ENCODE measurements at regions not wholly inside any gene's neighbourhood (a gene's known extent, or its start where the extent isn't known, plus 50 kb on each side); places are given as distances from the start of the nearest gene placed in this dataset.

DNA sequence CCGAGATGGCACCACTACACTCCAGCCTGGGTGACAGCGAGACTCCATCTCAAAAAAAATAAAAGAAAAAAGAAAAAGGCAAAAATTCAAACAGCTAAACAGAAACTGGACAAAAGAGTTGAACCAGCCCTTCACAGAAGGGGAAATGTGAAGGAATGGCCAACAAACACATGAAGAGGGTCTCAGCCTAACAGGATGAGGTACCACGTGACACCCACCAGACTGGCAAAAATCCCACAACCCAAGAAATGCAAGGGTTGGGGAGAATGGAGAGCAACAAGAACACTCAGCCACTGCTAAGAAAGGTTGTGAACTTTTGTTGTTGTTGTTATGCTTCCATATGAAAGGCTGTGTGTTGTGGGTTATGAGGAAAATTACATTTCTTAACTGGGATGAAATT lies 357.7 kb downstream of the PREX1 start:
- TF ChIP-seq, protein P1, sequence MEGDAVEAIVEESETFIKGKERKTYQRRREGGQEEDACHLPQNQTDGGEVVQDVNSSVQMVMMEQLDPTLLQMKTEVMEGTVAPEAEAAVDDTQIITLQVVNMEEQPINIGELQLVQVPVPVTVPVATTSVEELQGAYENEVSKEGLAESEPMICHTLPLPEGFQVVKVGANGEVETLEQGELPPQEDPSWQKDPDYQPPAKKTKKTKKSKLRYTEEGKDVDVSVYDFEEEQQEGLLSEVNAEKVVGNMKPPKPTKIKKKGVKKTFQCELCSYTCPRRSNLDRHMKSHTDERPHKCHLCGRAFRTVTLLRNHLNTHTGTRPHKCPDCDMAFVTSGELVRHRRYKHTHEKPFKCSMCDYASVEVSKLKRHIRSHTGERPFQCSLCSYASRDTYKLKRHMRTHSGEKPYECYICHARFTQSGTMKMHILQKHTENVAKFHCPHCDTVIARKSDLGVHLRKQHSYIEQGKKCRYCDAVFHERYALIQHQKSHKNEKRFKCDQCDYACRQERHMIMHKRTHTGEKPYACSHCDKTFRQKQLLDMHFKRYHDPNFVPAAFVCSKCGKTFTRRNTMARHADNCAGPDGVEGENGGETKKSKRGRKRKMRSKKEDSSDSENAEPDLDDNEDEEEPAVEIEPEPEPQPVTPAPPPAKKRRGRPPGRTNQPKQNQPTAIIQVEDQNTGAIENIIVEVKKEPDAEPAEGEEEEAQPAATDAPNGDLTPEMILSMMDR (IDR thresholded peaks at IDR 0.05), result no peak
- no peak for TF ChIP-seq POLR2A (IDR thresholded peaks at IDR 0.05)
- WGBS, 2 donors, result 57 to 64% methylated on average over 2 to 3 of the region's 3 CpGs
- no peaks in the 10 kb centered on the region for H3K9me3 ChIP-seq
- no peak overlapping the region for H3K4me3 ChIP-seq
- no peaks in the 10 kb centered on the region for H3K4me1 ChIP-seq
- DNase-seq, result no peak
- no peaks in the 10 kb centered on the region for H3K27me3 ChIP-seq
- intact Hi-C loops (cut with DNase I), result no loop called here
- H3K27ac ChIP-seq, result no peak overlapping the region
- ATAC-seq, result no peak
- no peaks in the 10 kb centered on the region for H3K36me3 ChIP-seq (replicated peaks in 1 of 2; ENCODE audit: insufficient read depth in 1 of 2, low read depth in 2 of 2)

DNA sequence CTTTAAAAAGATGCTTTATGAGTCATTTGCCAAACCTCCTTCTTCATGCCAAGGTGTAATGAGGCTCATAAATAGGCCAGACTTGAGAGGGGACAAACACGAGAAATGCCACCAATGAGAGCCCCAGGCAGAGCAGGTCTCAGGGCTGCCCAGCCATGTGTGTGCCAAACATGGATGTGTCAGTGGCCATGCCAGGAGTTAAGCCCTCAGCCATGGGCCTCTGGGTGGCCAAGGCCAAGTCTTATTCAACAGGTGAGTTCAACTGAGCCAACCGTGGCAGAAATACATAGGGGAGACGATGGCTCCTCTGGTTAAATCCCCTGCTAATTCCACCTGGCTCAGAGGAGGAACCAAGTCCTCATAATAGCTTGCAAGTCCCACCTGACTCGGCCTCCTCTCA lies 358.8 kb downstream of the PREX1 start:
- WGBS, 2 donors, result 81 to 85% methylated on average over 4 of the region's 4 CpGs
- Histone ChIP-seq H3K27me3 (no peaks in the 10 kb centered on the region), H3K9me3 (no peaks in the 10 kb centered on the region), H3K4me3 (no peak overlapping the region), H3K4me1 (no peaks in the 10 kb centered on the region), H3K36me3 (replicated peaks in 1 of 2; ENCODE audit: insufficient read depth in 1 of 2, low read depth in 2 of 2) (no peaks in the 10 kb centered on the region), H3K27ac (no peak overlapping the region)
- DNase-seq (no peak), ATAC-seq (no peak)
- intact Hi-C loops (cut with DNase I), result no loop called here
- TF ChIP-seq, protein P1 (IDR thresholded peaks at IDR 0.05), result no peak
- TF ChIP-seq POLR2A (IDR thresholded peaks at IDR 0.05), result no peak

DNA sequence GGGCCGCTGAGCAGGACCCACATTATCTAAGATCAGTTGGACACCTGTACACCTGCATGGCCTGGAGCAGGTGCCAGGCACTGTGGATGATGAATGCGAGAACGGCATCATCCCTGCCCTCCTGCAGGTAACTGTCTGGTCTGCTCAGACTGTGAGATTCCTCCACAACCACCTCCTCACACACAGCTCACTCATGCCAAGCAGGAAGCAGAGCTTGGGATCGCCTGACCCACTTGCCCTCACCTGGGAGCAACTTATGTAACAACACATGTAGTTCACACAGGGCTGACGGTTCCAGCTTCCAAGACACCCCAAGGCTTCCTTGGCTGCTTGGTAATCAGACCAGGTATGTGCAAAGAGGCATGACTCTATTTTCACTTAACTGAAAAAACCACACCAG lies 359.2 kb downstream of the PREX1 start:
- Histone ChIP-seq H3K9me3 (no peaks in the 10 kb centered on the region), H3K4me1 (no peaks in the 10 kb centered on the region), H3K36me3 (replicated peaks in 1 of 2; ENCODE audit: insufficient read depth in 1 of 2, low read depth in 2 of 2) (no peaks in the 10 kb centered on the region), H3K27ac (no peak overlapping the region), H3K27me3 (no peaks in the 10 kb centered on the region), H3K4me3 (no peak overlapping the region)
- TF ChIP-seq, protein P1 (IDR thresholded peaks at IDR 0.05), result no peak
- TF ChIP-seq POLR2A (IDR thresholded peaks at IDR 0.05), result no peak
- 76 to 84% methylated on average over 5 of the region's 5 CpGs for WGBS, 2 donors
- DNase-seq (no peak), ATAC-seq (no peak)
- intact Hi-C loops (cut with DNase I), result no loop called here

DNA sequence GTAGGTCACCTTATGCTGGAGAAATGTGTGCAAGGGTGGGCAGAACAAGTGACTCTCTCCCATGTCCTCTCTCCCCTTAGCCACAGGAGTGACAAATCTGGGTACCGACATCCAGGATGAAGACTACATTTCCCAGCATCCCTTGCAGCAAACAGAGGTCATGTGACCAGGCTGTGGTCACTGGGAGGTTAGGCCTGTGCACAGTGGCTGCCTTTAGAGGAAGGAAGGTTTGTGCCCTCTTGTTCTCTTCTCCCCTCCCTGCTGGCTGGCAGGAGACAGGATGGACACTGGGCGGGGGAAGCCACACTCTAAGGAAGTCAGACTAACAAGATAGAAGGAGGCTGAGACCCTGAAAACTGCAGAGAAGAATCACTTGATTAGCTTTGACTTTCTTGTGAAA lies 360.2 kb downstream of the PREX1 start:
- WGBS, 2 donors, result 80 to 100% methylated on average over 2 of the region's 2 CpGs
- no peaks in the 10 kb centered on the region for H3K27me3 ChIP-seq
- no peaks in the 10 kb centered on the region for H3K4me1 ChIP-seq
- no peak overlapping the region for H3K27ac ChIP-seq
- intact Hi-C loops (cut with DNase I), result no loop called here
- no peaks in the 10 kb centered on the region for H3K36me3 ChIP-seq (replicated peaks in 1 of 2; ENCODE audit: insufficient read depth in 1 of 2, low read depth in 2 of 2)
- no peak for TF ChIP-seq POLR2A (IDR thresholded peaks at IDR 0.05)
- TF ChIP-seq, protein P1 (IDR thresholded peaks at IDR 0.05), result no peak
- DNase-seq (no peak), ATAC-seq (no peak)
- no peak overlapping the region for H3K4me3 ChIP-seq
- H3K9me3 ChIP-seq, result no peaks in the 10 kb centered on the region

DNA sequence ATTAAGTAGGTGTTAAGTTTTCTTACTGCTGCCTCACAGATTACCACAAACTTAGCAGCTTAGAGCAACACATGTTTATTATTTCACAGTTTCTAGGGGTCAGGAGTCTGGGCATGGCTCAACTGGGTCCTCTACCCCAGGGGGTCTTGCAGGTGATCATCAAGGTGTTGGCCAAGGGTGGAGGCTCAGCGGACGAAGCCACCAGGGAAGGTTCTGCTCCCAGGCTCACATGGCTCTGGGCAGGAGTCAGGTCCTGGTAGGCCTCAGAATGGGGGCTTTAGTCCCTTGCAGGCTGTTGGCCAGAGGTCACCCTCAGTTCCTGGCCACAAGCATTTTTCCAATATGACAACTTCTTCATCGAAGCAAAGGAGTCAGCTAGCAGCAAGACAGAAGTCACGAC lies 362.5 kb downstream of the PREX1 start:
- ATAC-seq (no peak), DNase-seq (no peak)
- WGBS, 2 donors, result 68 to 84% methylated on average over 2 to 4 of the region's 4 CpGs
- Histone ChIP-seq H3K4me1 (no peaks in the 10 kb centered on the region), H3K27ac (no peak overlapping the region), H3K4me3 (no peak overlapping the region), H3K27me3 (no peaks in the 10 kb centered on the region), H3K36me3 (replicated peaks in 1 of 2; ENCODE audit: insufficient read depth in 1 of 2, low read depth in 2 of 2) (no peaks in the 10 kb centered on the region), H3K9me3 (no peaks in the 10 kb centered on the region)
- intact Hi-C loops (cut with DNase I), result no loop called here
- no peak for TF ChIP-seq POLR2A (IDR thresholded peaks at IDR 0.05)
- TF ChIP-seq, protein P1 (IDR thresholded peaks at IDR 0.05), result no peak

All from body of pancreas (tissue), 4 donors.